Body of pancreas (tissue), 4 donors: ENCODE measurements at regions not wholly inside any gene's neighbourhood (a gene's known extent, or its start where the extent isn't known, plus 50 kb on each side); places are given as distances from the start of the nearest gene placed in this dataset.

Source experiments
- ATAC-seq: fragments of 150-250 bp; one replicate; pipeline ENCODE4 v1.9.1; 2016
- DNase-seq, 4 donors: peaks; one replicate each; pipeline ENCODE4 v3.0.0-alpha.2; 2019
- H3K27ac ChIP-seq, 4 donors: fragments of 200-600 bp; sonication (generic); 1 replicate in 3 of 4; 2 replicates in 1 of 4; pipeline versions ENCODE4 v1.5.1 to v1.6.1; 2016 to 2019; ENCODE audit warnings: mild to moderate bottlenecking in 1 of 4, mixed read lengths in 1 of 4, moderate library complexity in 1 of 4
- H3K27me3 ChIP-seq, 2 donors: fragments of 200-600 bp; sonication (generic); one replicate each; pipeline ENCODE4 v1.6.0; 2016; ENCODE audit warnings: mild to moderate bottlenecking in 1 of 2
- H3K36me3 ChIP-seq, 2 donors: fragments of 200-600 bp; sonication (generic); replicated peaks in 1 of 2; 2 replicates each; pipeline ENCODE4 v1.5.1; 2016; ENCODE audit warnings: low read depth in 2 of 2; ENCODE audit not compliant: insufficient read depth in 1 of 2
- H3K4me1 ChIP-seq: fragments of 200-600 bp; sonication (generic); one replicate; pipeline ENCODE4 v1.6.0; 2016
- H3K4me3 ChIP-seq, 2 donors: fragments of 200-600 bp; sonication (generic); 1 replicate in 1 of 2; 2 replicates in 1 of 2; pipeline ENCODE4 v1.5.1; 2016 to 2019
- H3K9me3 ChIP-seq, 3 donors: fragments of 200-600 bp; sonication (generic); 1 replicate in 2 of 3; 2 replicates in 1 of 3; pipeline ENCODE4 v1.5.1; 2016
- POLR2A ChIP-seq, 3 donors: fragments of 450-650 bp; IDR thresholded peaks; one replicate each; pipeline ENCODE4 v1.6.1; 2016; ENCODE audit warnings: antibody characterized with exemption in 3 of 3, mild to moderate bottlenecking in 2 of 3
- WGBS, 2 donors: methylation state at CpG; one replicate each; pipeline ENCODE4 v1.1.5; 2017; 5-methylcytosine and 5-hydroxymethylcytosine counted together
- intact Hi-C: fragments of 100-400 bp; cut with DNase I; formaldehyde crosslinking; loops from one replicate; pipeline ENCODE4 v1.15.1; 2023
- TF ChIP-seq, protein P1 (sequence below), 7 experiments: fragments of 450-650 bp in 4 of 7; fragments of 200-600 bp in 3 of 7; sonication (generic) in 3 of 7; IDR thresholded peaks; one replicate each; pipeline ENCODE4 v1.5.1; 2016 to 2019; ENCODE audit warnings: antibody characterized with exemption in 7 of 7

DNA sequence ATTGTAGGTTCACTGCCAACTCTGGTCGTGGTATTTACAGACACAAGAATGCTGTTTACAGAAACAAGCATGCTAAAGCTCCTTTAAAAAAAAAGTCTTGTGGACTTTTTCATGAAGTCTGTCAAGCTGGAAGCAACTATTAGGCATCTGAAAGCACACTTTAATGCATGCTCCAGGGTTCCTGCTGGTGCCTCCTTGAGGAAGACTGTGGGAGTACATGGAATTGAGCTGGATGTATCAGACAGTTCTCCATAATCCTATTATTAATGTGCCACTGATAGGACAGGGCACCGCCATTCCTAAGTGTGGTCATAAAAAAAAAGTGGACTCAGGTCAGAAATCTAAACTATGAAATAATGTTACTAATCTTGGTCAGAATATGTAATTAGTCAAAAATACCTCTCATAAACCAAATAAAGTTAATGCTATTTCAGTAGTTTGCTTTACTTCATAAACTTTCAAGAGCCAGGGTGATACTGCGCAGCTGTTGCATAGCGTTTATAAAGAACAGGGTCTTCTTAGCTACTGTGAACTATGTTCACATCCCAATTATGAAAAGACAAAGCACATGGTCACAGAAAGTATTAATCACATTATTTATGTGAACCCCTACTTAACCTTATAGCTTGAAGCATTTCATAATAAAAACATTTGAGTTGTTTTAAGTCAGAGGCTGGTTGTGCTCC lies 390.8 kb upstream of the PTGER4 start:
- peak in 1 of 4 donors; percentile 10 for DNase-seq
- Histone ChIP-seq H3K4me1 (no peaks in the 10 kb centered on the region), H3K4me3 (no peak overlapping the region), H3K9me3 (no peaks in the 10 kb centered on the region), H3K27ac (no peak overlapping the region), H3K36me3 (no peaks in the 10 kb centered on the region), H3K27me3 (no peaks in the 10 kb centered on the region)
- intact Hi-C loops: no loop called here
- no peak for ATAC-seq
- TF ChIP-seq POLR2A (IDR thresholded peaks at IDR 0.05): no peak
- TF ChIP-seq, protein P1, sequence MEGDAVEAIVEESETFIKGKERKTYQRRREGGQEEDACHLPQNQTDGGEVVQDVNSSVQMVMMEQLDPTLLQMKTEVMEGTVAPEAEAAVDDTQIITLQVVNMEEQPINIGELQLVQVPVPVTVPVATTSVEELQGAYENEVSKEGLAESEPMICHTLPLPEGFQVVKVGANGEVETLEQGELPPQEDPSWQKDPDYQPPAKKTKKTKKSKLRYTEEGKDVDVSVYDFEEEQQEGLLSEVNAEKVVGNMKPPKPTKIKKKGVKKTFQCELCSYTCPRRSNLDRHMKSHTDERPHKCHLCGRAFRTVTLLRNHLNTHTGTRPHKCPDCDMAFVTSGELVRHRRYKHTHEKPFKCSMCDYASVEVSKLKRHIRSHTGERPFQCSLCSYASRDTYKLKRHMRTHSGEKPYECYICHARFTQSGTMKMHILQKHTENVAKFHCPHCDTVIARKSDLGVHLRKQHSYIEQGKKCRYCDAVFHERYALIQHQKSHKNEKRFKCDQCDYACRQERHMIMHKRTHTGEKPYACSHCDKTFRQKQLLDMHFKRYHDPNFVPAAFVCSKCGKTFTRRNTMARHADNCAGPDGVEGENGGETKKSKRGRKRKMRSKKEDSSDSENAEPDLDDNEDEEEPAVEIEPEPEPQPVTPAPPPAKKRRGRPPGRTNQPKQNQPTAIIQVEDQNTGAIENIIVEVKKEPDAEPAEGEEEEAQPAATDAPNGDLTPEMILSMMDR (IDR thresholded peaks at IDR 0.05): peak in 2 of 7 experiments; percentile 9 to 11
- WGBS, 2 donors: 67 to 80% methylated on average over 4 of the region's 4 CpGs

DNA sequence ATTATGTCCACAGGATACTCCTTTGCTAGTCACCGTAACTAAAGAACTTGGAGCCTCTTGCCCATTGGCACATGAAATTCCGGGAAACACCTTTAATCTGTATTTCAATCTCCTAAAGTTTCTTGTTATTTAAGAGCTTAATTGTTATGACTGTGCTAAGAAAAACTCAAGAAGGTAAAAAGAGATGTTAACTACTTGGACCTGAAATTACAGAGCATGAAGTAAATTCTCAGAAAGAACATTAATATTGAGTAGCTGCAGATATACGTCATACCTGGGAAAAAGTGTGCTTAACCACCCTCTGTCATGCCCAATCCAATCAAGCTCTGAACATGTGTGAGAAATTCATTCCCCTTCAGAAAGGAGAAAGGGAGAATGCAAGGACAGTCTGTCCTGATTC lies 394.9 kb upstream of the PTGER4 start:
- no peak for ATAC-seq

DNA sequence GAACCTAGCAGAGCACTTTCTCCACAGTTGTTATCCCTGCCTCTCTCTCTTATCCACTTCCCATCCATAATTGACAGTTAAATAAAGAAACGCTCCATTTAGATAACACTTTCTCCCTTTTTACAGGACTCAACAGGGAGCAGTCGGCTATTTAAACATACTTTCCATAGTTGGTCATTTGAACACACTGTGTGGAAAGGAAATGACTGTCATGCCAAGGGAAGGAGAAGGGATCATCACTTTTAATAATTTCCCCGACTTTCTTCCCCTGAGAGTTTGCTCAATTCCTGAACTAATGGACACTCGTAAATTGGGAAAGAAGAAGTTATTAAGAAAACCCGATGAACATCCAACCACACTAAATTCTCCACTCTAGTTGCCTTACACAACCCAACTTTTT lies 400.8 kb upstream of the PTGER4 start:
- Histone ChIP-seq H3K4me3 (no peak overlapping the region), H3K9me3 (no peaks in the 10 kb centered on the region), H3K4me1 (no peaks in the 10 kb centered on the region), H3K36me3 (no peaks in the 10 kb centered on the region), H3K27ac (no peak overlapping the region), H3K27me3 (no peaks in the 10 kb centered on the region)
- DNase-seq (no peak), ATAC-seq (no peak)
- TF ChIP-seq POLR2A (IDR thresholded peaks at IDR 0.05): no peak
- TF ChIP-seq, protein P1 (IDR thresholded peaks at IDR 0.05): no peak
- intact Hi-C loops: no loop called here
- 69 to 80% methylated on average over 5 of the region's 5 CpGs for WGBS, 2 donors

More for the DNA sequence above, 394.9 kb upstream of the PTGER4 start:
- WGBS, 2 donors: 81 to 88% methylated on average over 3 of the region's 3 CpGs
- intact Hi-C loops: no loop called here
- Histone ChIP-seq H3K9me3 (no peaks in the 10 kb centered on the region), H3K4me3 (no peak overlapping the region), H3K4me1 (no peaks in the 10 kb centered on the region), H3K27me3 (no peaks in the 10 kb centered on the region), H3K36me3 (no peaks in the 10 kb centered on the region), H3K27ac (no peak overlapping the region)
- no peak for DNase-seq
- TF ChIP-seq, protein P1 (IDR thresholded peaks at IDR 0.05): no peak
- TF ChIP-seq POLR2A (IDR thresholded peaks at IDR 0.05): no peak

DNA sequence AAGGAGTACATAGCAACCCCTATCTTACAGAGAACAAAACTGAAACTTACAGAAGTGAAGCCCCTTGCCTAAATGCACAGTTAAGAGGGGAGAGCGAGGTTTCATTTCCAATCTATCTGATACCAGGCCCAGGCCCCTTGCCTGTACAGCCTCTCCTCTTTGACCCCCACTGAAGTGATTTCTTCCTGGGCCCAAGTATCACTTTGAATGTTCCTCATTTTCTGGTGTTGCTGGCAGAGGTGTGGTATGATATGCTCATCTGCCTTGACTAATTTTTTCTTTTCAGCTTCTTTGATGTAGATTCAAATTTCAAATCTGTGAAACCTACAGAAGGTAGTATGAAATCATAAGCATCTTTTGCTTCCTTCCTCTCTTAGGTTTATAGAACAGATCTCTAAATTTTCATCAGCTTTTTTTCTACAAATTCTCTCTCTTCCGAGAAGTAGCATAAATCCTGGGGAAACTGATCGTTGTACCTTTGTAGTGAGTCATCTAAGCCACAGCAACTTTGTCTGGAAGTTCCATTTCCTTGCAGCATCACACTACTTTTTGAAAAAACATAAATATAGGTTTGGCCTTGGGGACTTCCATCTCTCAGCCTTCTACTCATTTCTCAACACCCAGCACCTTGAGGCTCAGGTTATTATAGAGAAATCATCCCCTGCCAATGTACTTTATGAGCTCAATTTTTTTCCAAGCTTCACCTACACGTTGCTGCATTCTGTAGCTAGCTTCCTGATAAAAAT lies 402.4 kb upstream of the PTGER4 start:
- Histone ChIP-seq H3K36me3 (no peaks in the 10 kb centered on the region), H3K4me3 (no peak overlapping the region), H3K27me3 (no peaks in the 10 kb centered on the region), H3K4me1 (no peaks in the 10 kb centered on the region), H3K9me3 (no peaks in the 10 kb centered on the region), H3K27ac (no peak overlapping the region)
- intact Hi-C loops: no loop called here
- ATAC-seq (no peak), DNase-seq (no peak)
- TF ChIP-seq POLR2A (IDR thresholded peaks at IDR 0.05): no peak
- TF ChIP-seq, protein P1 (IDR thresholded peaks at IDR 0.05): no peak
- 78 to 81% methylated on average over 4 of the region's 4 CpGs for WGBS, 2 donors
